Stimulated activated CD4-positive, alpha-beta T cell treated with anti-CD3 and anti-CD28 coated beads, Interleukin-1b, Interleukin-23, amount 100 ng/mL, for 24 hours (primary cell): ENCODE measurements at regions not wholly inside any gene's neighbourhood (a gene's known extent, or its start where the extent isn't known, plus 50 kb on each side); places are given as distances from the start of the nearest gene placed in this dataset.

Source experiments
- DNase-seq, 4 experiments: peaks; one replicate each; pipeline ENCODE4 v3.0.0-alpha.2; 2020; ENCODE audit warnings: low read depth in 4 of 4, low spot score in 1 of 4

DNA sequence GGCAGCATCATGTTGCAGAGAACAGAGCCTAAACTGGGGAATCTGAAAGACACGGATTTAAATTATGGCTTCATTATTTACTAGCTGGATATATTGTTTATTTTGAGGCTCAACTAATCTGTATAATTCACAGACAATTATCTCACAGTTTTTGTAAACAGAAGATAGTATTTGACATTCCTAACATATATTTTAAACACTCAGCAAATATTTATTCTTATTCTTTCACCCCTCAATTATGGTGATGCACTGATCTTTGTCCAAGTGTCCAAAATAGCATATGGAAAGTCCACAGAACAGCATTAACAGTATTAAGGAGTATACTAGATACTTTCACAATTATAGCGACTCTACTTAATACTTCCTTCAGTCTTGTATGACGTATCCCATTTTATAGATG is 257.0 kb downstream of the ADGRG6 start:
- DNase-seq: no peak

DNA sequence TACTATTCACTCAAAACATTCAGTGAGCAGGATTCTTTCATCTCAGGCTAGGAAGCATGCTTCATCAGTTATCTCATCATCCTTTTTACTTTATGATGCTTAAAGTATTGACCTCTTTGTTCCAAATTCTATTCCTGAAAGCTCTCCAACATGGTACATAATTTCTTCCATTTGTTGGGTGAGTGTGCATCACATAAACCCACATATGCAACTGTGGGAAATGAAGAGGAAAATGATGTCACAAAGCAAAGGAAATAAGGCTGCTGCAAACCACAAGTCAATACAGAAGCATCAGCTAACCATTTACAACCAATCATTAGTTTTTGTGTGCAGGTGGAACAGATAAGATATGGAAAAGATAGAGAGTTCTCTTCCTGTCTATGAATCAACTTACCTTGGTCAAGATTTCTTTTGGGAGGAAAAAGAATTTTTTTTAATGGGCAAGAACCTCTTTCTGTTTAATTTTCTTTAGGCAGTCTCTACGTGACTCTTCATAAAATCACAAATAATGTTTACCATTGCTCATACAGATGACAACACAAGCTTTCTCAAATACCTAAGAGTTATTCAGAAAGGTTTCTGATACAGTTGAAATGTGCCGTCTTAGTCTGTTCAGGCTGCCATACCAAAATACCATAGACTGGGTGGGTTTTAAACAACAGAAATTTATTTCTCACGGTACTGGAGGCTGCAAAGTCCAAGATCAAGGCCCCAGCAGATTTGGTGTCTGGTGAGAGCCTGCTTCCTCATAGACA is 259.9 kb downstream of the ADGRG6 start:
- DNase-seq: no peak

GRCh38 chr6:142562865-142563264 is 261.1 kb downstream of the ADGRG6 start:
- DNase-seq: no peak

GRCh38 chr6:142566628-142567396 is 265.0 kb downstream of the ADGRG6 start:
- DNase-seq: peak; percentile 30 to 61 (median 46)

DNA sequence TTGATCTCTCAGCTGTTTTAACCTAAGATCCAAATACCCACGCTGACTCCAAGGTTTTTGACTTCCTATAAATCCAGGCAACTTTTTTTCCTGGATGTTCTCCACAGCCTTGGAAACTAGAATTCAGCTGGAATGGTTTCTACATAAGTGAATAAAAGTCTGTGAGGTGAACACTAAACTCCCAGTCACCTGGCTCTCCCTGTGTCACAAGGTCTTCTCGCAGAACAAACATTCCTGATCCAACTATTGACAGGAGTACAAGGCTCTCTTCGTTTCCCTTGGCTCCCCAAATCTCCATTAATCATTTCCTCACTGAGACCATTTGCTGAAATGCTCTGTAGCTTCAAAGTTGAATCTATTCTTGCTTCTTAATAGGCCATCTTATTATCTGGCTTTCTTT is 265.7 kb downstream of the ADGRG6 start:
- DNase-seq: no peak

DNA sequence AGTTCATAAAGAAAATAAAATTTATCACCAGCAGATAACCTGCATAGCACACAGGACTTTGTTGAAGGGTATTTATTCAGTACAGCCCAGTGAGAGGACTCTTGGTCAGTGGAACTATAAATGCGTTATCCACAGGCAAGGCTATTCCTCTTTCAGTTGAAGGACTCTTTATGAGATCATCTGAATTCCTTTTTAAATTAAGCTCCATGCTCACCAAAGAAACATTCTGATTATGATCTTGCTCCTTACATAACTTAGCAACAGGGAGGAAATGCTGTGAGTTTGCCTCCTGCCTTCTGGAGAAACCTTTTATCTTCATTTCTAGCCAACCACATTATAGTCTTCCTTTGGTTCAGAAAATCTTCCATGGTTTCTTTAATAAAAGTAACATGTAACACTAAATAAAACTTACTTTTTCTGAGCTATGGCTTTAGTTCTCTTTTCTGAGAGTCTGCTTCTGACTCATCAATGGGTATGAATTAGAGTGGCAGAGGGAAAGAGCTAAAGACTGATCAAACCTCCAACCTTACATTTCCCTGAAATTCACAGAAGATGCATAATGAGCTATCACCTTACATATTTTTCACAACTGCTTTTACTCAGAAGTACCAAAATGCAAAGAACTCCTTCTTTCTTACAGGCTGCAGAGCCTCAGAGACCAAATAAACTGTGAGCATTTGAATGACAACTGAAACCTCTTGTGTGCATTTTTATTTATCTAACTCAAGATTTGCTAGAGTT is 267.2 kb downstream of the ADGRG6 start:
- no peak for DNase-seq

DNA sequence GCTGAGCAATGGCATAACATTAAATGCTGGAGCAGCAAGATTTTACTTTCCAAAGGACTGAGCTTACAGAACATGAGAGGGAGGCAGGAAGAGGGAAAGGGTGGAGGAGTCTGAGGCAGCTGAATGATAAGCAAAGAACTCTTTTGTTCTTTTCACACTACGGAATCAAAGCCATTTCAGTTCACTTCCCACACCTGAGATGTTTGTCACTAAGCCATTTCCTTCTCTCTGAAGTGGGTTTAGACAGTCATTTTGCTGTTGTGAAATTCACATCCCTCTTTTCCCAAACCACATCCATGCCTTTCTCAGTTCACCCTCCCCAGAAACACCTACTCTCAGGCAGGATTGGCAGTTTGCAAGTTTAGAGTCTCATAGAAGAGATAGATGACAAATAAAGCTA is 267.9 kb downstream of the ADGRG6 start:
- DNase-seq: no peak

DNA sequence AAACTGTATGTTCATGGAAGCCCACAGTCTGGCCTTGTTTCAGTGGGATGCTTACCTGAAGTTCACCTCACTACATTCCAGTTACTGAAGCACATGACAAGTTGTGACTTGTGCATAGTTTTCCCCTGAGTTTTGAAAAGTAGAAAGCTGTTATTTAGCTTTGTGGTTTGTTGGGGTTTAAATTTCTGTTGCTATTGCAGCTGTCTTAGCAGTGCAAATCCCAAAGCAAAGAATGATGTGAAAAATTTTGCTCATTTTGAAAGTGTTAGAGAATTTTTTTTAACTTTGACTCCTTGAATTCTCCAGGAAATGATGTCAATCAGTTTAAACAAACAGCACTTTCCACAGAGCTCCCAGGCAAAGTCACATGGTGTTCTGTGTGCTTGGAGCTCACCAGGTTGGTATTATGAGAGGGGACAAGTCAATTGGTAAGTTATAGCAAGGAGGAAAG is 268.4 kb downstream of the ADGRG6 start:
- DNase-seq: no peak

GRCh38 chr6:142592876-142593275 is 291.1 kb downstream of the ADGRG6 start:
- no peak for DNase-seq

DNA sequence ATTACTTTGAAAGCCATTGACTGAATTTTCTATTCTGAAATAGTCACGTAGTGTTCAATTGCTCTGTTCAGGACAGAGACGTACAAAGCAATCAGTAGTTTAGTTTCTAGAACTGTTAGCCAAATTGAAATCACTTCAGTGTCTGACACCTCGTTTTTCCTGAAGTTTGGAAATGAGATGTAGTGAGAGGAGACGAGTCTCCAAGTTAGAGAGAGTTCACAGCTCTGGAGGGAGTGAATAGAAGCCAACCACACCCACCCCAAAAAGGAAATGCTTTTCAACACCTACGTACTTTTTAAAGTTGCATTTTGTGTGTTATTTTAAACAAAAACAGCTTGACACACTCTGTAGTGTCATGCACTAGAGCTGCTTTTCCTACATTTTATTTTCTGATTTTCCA is 296.0 kb downstream of the ADGRG6 start:
- DNase-seq: no peak

- DNase-seq: no peak
These were observed 299.6 kb downstream of the ADGRG6 start for GRCh38 chr6:142601427-142601826.

DNA sequence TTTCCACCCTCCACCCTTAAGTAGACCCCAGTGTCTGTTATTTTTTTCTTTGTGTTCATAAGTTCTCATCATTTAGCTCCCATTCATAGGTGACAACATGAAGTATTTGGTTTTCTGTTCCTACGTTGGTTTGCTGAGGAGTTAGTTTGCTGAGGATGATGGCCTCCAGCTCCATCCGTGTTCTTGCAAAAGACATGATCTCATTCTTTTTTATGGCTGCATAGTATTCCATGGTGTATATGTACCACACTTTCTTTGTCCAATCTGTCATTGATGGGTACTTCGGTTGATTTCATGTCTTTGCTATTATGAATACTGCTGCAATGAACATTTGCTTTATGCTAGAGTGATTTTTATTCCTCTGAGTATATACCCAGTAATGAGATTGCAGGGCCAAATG is 301.2 kb downstream of the ADGRG6 start:
- DNase-seq: no peak

- DNase-seq: no peak
These were observed 304.2 kb downstream of the ADGRG6 start for GRCh38 chr6:142605922-142606485.

GRCh38 chr6:142612956-142613355 is 311.1 kb downstream of the ADGRG6 start:
- DNase-seq: no peak

DNA sequence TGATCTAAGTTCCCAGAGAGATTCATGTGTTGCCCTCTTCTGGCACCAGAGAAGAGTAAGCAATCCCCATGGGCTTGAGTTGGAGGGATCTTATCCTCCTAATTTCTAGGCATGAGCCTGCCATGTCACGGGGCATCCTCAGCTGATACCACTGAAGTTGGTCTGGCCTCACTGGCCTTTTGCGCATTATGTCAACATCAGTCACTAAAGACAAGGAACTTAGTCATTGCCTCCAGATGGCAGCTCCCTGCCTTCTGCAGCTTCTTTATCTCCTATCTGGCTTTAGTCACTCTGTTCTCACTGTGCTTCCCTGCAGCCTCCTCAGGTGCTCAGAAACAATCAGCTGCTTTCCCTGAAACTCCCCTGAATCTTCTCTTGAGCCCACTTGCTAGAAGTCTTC is 312.2 kb downstream of the ADGRG6 start:
- DNase-seq: no peak

GRCh38 chr6:142617158-142617557 is 315.4 kb downstream of the ADGRG6 start:
- no peak for DNase-seq

DNA sequence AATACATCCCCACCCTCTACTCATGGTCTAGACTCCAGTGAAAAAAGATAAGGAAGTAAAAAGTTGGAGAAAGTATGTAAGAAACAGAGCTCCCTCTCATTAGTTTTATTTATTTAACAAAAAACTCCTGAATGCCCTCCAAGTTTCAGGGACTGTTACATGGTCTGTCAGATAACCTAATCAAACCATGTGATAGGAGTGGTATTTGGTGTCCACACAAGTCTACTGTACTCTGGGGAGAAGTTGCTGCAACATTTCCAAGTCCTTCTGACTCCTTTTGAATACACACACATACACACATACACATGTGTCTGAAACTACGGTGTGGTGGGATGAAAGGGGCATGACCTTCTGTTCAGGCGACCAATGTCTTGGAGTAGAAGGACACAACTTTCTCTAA is 320.0 kb downstream of the ADGRG6 start:
- no peak for DNase-seq

DNA sequence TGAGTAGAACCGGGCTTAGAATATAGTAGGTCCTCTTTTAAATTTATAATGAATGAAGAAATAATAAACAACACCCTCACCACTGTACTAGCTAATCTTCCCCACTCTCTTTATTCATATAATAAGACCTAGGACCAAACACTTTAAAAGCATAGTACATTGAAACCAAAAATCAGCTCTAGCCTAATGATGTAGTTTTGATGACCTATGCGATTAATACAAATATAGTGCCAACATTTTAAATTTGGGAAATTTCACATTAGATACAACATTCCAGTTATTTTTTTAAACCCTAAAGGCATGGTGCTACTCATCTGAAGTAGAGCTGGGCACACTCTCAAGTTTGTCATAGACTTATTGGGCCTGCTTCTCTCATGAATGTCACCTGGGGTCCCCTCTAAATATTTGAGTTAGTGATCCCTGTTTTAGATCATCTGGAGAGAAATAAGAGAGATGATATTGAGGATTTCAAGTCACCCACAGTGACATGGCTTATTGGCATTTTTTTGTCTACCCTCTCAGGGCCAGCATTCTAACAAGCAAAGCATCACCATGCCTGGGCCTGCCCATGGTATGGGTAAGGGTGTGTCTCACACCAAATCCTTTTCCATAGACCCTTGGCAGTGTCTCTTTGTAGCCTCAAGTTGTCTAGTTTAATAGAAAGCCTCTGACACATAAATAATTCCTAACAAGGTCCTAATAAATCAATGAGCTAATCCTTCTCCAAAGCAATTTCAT is 319.8 kb downstream of the HIVEP2 start:
- no peak for DNase-seq

DNA sequence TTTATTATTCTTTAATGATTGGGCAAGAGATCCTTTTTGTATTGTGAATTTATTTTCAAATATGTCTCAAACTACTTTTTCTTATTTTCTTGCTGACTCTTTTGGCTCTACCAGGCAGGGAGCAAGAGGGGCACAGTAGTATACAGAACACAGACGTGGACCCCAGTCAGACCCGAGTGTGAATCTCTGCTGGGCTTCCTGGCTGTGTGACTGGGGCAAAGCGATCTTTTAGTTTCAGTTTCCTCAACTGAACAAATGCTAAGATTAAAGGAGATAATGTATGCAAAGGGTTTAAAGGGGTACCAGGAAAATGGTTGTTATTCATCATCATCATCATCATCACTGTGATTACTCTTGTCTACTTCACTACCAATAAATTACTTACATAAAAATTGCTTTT is 317.5 kb downstream of the HIVEP2 start:
- DNase-seq: no peak

DNA sequence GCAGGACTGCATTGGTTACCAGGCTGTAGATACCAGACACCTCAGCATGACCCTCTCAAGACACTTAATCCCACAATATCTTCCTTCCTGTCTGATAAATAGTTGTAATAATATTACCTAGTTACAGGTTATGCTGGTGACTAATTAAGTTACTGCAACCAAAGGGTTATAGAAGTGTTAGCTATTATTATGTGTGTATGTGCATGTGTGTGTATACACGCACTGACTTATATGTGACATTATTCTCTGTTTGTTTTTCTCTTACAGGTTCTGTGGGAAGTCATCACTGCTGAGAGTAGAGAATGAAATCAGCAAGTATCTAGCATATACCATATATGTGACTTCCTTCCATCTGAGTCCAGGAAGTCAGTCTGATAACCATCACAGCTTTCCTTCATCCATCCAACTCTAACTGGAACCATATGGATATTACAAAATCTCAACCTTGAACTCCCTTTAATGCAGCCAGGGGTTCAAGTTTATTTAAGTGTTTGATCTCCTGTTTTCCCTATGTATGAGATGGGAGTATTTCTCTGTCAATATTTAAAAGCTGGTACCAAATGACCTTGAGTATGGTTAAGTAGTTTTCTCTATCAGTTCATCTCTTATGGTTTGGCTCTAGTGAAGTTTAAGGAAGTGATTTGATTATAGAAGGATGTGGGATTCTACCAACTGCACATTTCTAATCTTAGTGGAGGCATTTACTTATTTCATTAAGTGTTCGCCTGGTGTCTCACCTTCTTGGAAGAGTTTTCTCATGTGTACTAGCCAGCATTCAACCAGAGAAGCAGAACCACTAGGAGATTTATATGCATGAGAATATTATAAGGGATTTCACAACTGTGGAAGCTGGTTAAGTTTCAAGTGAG is 313.2 kb downstream of the HIVEP2 start:
- DNase-seq: no peak
